ENCODE measurements at regions not wholly inside any gene's neighbourhood (a gene's known extent, or its start where the extent isn't known, plus 50 kb on each side); places are given as distances from the start of the nearest gene placed in this dataset.

- TF ChIP-seq CTCF (conservative IDR thresholded peaks at IDR 0.05; ENCODE audit: low read depth in 2 of 2) = no peak
- no peak for TF ChIP-seq JUNB (IDR thresholded peaks at IDR 0.05; ENCODE audit: unreplicated experiment)
- no peak for TF ChIP-seq CREB1 (CRISPR knock-in tag; IDR thresholded peaks at IDR 0.05; ENCODE audit: low read depth)
- no peak for TF ChIP-seq EZH2phosphoT487 (IDR thresholded peaks at IDR 0.05; ENCODE audit: unreplicated experiment)
- no peak for TF ChIP-seq ZNF462 (CRISPR knock-in tag; IDR thresholded peaks at IDR 0.05)
Measured at GRCh38 chr22:35205961-35206360, 51.3 kb upstream of the HMGXB4 start (continued).

GRCh38 chr22:35206889-35207288 is 50.4 kb upstream of the HMGXB4 start:
- no peaks in the 10 kb centered on the region for H3F3A ChIP-seq (replicated peaks; ENCODE audit: low read depth)
- ATAC-seq = no peak
- no peaks in the 10 kb centered on the region for H3K4me1 Mint-ChIP-seq
- H3K36me3 ChIP-seq (ENCODE audit: insufficient read depth) = no peaks in the 10 kb centered on the region
- no peak overlapping the region for H3K4me2 ChIP-seq
- H3K27ac ChIP-seq (ENCODE audit: low read depth) = no peak overlapping the region
- no peak for DNase-seq (ENCODE audit: low spot score)
- H3K79me2 ChIP-seq (replicated peaks; ENCODE audit: insufficient read depth) = no peaks in the 10 kb centered on the region
- peaks cover 9% of the 10 kb centered on the region; the same call in 1 of the 2 replicates for H3K9me2 ChIP-seq (ENCODE audit: insufficient read depth)
- H3K27me3 ChIP-seq (ENCODE audit: insufficient read depth) = no peaks in the 10 kb centered on the region
- H3K9me3 Mint-ChIP-seq = no peaks in the 10 kb centered on the region
- H3K4me3 Mint-ChIP-seq = no peak overlapping the region
- H3K4me1 ChIP-seq (ENCODE audit: insufficient read depth) = no peaks in the 10 kb centered on the region
- no peaks in the 10 kb centered on the region for H3K36me3 Mint-ChIP-seq (ENCODE audit: low read depth)
- H3K27ac Mint-ChIP-seq = no peak overlapping the region
- no peaks in the 10 kb centered on the region for H4K20me1 ChIP-seq (replicated peaks; ENCODE audit: insufficient read depth)
- H3K4me3 ChIP-seq = no peak overlapping the region
- no peaks in the 10 kb centered on the region for H3K27me3 Mint-ChIP-seq (ENCODE audit: insufficient read depth, low read depth, poor library complexity)
- H2AFZ ChIP-seq = no peak overlapping the region
- TF ChIP-seq CREB1 (CRISPR knock-in tag; IDR thresholded peaks at IDR 0.05; ENCODE audit: low read depth) (no peak), CTCF (conservative IDR thresholded peaks at IDR 0.05; ENCODE audit: low read depth in 2 of 2) (no peak), NANOG (IDR thresholded peaks at IDR 0.05; ENCODE audit: borderline replicate concordance) (no peak), ZNF114 (CRISPR knock-in tag; IDR thresholded peaks at IDR 0.05) (no peak)
